Immature natural killer cell (primary cell): ENCODE measurements at regions not wholly inside any gene's neighbourhood (a gene's known extent, or its start where the extent isn't known, plus 50 kb on each side); places are given as distances from the start of the nearest gene placed in this dataset.

Experiments used
- DNase-seq, 3 donors: peaks; one replicate each; pipeline ENCODE4 v3.0.0; 2022; ENCODE audit warnings: mixed read lengths in 1 of 3
- H3K27ac Mint-ChIP-seq, 6 donors: one replicate each; pipeline ENCODE4 v1.8.0; 2020; ENCODE audit warnings: mixed read lengths in 6 of 6, mild to moderate bottlenecking in 5 of 6, inconsistent platforms in 4 of 6, moderate library complexity in 3 of 6
- H3K27me3 Mint-ChIP-seq, 3 donors: one replicate each; pipeline ENCODE4 v1.8.0; 2020 to 2021; ENCODE audit warnings: low read depth in 3 of 3, mild to moderate bottlenecking in 3 of 3, mixed read lengths in 3 of 3, moderate library complexity in 3 of 3, inconsistent platforms in 1 of 3
- H3K36me3 Mint-ChIP-seq, 3 donors: one replicate each; pipeline ENCODE4 v1.8.0; 2020; ENCODE audit warnings: mixed read lengths in 3 of 3, inconsistent platforms in 2 of 3, mild to moderate bottlenecking in 2 of 3
- H3K4me1 Mint-ChIP-seq, 2 donors: one replicate each; pipeline ENCODE4 v1.8.0; 2020; ENCODE audit warnings: inconsistent platforms in 2 of 2, mild to moderate bottlenecking in 2 of 2, mixed read lengths in 2 of 2, moderate library complexity in 1 of 2
- H3K4me3 Mint-ChIP-seq, 5 donors: one replicate each; pipeline ENCODE4 v1.8.0; 2020; ENCODE audit warnings: mild to moderate bottlenecking in 5 of 5, mixed read lengths in 5 of 5, inconsistent platforms in 3 of 5, moderate library complexity in 3 of 5
- H3K9me3 Mint-ChIP-seq, 6 donors: one replicate each; pipeline ENCODE4 v1.8.0; 2020; ENCODE audit warnings: mild to moderate bottlenecking in 6 of 6, mixed read lengths in 6 of 6, inconsistent platforms in 4 of 6, moderate library complexity in 3 of 6

DNA sequence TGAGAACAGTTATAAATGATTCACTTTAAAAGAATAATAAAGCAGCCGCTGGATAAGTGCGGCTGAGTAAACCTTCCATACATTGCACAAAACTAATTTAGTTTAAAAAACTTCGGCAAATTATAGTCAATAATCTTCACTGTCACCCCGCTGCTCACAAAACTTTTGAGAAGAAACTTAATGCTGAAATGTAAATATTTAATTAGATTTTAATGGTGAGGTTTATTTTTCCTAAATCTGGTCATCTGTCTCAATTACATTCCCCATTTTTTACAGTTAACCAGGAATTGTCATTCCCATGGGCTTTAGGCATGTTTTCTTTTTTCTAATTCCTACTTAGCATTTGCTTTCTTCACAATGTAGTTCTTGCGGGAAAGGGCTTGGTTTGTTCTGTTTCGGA is 169.8 kb downstream of the CAAP1 start:
- Mint-ChIP-seq H3K9me3 (peaks cover 0 to 9% (median 0%) of the 10 kb centered on the region in 6 donors), H3K27me3 (peaks cover 0 to 3% (median 0%) of the 10 kb centered on the region in 3 donors), H3K36me3 (no peaks in the 10 kb centered on the region), H3K27ac (no peak overlapping the region), H3K4me3 (no peak overlapping the region), H3K4me1 (no peaks in the 10 kb centered on the region)
- DNase-seq, result no peak

DNA sequence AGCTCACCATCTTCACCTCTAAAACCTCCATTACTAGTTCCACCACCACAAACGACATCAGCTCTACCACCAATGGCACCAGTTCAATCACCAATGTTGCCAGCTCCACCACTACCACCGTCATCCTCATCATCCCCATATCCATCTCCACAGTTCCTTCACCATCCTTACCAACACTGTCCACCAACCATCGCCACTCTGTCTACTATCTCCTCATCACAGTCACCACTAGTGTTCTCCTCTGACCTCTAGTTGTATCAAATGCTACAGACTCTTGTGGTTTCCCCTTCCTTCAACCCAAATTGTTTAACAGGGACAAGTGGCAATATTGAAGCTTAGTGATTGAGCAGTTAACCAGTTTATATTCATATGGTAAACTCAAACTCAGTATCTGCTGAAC is 182.6 kb downstream of the CAAP1 start:
- no peak overlapping the region for H3K27ac Mint-ChIP-seq
- peaks cover 0 to 5% (median 0%) of the 10 kb centered on the region in 3 donors for H3K27me3 Mint-ChIP-seq
- no peak overlapping the region for H3K4me3 Mint-ChIP-seq
- no peak for DNase-seq
- H3K36me3 Mint-ChIP-seq, result no peaks in the 10 kb centered on the region
- H3K9me3 Mint-ChIP-seq, result peaks cover 0 to 12% (median 9%) of the 10 kb centered on the region in 6 donors
- H3K4me1 Mint-ChIP-seq, result no peaks in the 10 kb centered on the region

DNA sequence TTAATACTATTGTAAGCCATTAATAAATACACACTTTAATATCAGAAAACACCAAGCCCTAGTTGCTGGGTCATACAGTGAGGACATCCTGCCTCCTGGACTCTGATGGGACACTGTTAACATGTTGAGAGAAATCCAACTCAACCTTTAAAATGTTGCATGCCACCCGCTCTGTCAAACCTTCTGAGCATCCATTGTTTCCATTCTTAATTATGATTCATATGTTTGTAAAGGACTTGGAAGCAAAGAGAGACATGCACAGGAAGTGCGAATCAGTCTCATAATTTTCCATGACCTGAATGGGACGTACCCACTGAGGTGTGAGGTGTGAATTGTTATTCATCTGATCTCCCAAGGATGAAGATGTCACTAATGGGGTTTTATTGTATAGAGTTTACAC is 186.4 kb downstream of the CAAP1 start:
- Mint-ChIP-seq H3K4me3 (no peak overlapping the region), H3K27me3 (peaks cover 0 to under 1% (median 0%) of the 10 kb centered on the region in 3 donors), H3K27ac (no peak overlapping the region), H3K4me1 (no peaks in the 10 kb centered on the region), H3K9me3 (peaks cover 0 to 22% (median 11%) of the 10 kb centered on the region in 6 donors), H3K36me3 (no peaks in the 10 kb centered on the region)
- DNase-seq, result no peak

DNA sequence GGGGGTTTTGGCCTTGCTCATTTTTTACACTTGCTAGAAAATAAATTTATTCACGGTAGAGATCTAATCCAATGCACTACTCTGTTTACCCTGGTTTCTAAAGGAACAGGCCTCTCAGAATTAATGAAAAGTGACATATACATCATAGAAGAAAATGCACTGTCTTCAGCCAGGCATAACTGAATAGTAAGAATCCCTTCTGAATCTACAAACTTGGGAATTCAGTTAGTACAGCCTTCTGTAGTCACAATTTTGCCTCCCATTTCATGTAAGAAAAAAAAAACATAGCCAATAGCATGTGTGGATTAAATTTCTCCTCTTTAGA is 197.3 kb downstream of the CAAP1 start:
- Mint-ChIP-seq H3K9me3 (peaks cover 2 to 18% (median 7%) of the 10 kb centered on the region in 6 donors), H3K4me1 (no peaks in the 10 kb centered on the region), H3K36me3 (no peaks in the 10 kb centered on the region), H3K4me3 (no peak overlapping the region), H3K27me3 (no peaks in the 10 kb centered on the region), H3K27ac (no peak overlapping the region)
- no peak for DNase-seq

DNA sequence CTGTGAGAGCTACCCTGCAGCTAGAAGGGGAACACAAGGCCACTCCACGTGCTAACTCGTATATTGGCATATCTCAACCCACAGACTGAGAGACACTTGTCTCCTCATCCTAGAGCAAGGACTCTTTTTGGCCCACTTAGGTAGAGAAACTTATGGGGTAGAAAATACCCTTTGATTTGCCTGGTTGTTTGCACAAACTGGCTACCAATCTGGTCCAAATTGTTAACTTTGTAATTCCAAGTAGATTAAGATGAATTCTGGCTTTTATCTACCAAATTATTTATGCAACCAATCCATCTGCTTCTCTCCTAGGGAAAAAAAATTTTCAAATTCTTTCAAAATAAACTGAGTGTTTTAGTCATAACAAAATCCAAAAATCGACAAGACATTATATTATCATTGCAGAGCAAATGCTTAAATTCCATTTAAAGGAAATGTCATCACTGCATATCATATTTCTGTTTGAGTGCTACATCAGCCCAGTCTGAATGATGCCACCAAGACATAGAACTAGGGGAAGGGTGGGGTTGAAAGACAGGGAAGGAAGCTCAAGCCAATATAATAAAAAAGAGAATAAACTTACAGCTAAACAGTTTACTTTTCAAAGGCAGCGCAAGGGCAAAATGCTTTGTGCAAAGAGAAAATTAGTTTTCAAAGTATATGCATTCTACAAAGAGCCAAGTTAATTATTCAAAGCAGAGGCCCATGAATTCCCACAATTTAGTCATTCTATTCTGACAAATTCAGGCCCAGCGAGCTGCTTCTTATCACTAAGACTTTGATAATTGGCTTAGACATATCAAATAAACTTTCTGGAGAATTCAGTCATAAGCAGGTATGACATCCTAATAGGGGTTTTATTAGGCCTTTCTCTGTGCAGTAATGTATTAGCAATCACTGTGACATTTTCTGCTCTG is 198.0 kb downstream of the CAAP1 start:
- Mint-ChIP-seq H3K4me3 (no peak overlapping the region), H3K9me3 (peaks cover 2 to 17% (median 7%) of the 10 kb centered on the region in 6 donors), H3K27me3 (no peaks in the 10 kb centered on the region), H3K36me3 (no peaks in the 10 kb centered on the region), H3K4me1 (no peaks in the 10 kb centered on the region), H3K27ac (no peak overlapping the region)
- no peak for DNase-seq

GRCh38 chr9:26689041-26689440 is 203.6 kb downstream of the CAAP1 start:
- H3K9me3 Mint-ChIP-seq, result peaks cover 0 to 8% (median 2%) of the 10 kb centered on the region in 6 donors
- no peaks in the 10 kb centered on the region for H3K27me3 Mint-ChIP-seq
- H3K36me3 Mint-ChIP-seq, result no peaks in the 10 kb centered on the region
- no peak overlapping the region for H3K4me3 Mint-ChIP-seq
- no peaks in the 10 kb centered on the region for H3K4me1 Mint-ChIP-seq
- no peak overlapping the region for H3K27ac Mint-ChIP-seq
- DNase-seq, result no peak

- Mint-ChIP-seq H3K4me1 (no peaks in the 10 kb centered on the region), H3K9me3 (peaks cover 0 to 8% (median 2%) of the 10 kb centered on the region in 6 donors), H3K36me3 (no peaks in the 10 kb centered on the region), H3K4me3 (no peak overlapping the region), H3K27ac (no peak overlapping the region), H3K27me3 (no peaks in the 10 kb centered on the region)
- no peak for DNase-seq
These were observed 205.2 kb downstream of the CAAP1 start for GRCh38 chr9:26687421-26687820.

GRCh38 chr9:26685818-26686217 is 206.8 kb downstream of the CAAP1 start:
- Mint-ChIP-seq H3K27me3 (no peaks in the 10 kb centered on the region), H3K36me3 (no peaks in the 10 kb centered on the region), H3K27ac (no peak overlapping the region), H3K4me1 (no peaks in the 10 kb centered on the region), H3K4me3 (no peak overlapping the region), H3K9me3 (peaks cover 0 to 9% (median 3%) of the 10 kb centered on the region in 6 donors)
- no peak for DNase-seq

- Mint-ChIP-seq H3K36me3 (no peaks in the 10 kb centered on the region), H3K4me1 (no peaks in the 10 kb centered on the region), H3K27ac (no peak overlapping the region), H3K9me3 (peaks cover 0 to 11% (median 4%) of the 10 kb centered on the region in 6 donors), H3K27me3 (no peaks in the 10 kb centered on the region), H3K4me3 (no peak overlapping the region)
- no peak for DNase-seq
These were observed 208.6 kb downstream of the CAAP1 start for GRCh38 chr9:26684029-26684428.

- DNase-seq, result no peak
- H3K27me3 Mint-ChIP-seq, result no peaks in the 10 kb centered on the region
- peaks cover 0 to 10% (median 4%) of the 10 kb centered on the region in 6 donors for H3K9me3 Mint-ChIP-seq
- H3K27ac Mint-ChIP-seq, result no peak overlapping the region
- H3K4me3 Mint-ChIP-seq, result no peak overlapping the region
- no peaks in the 10 kb centered on the region for H3K36me3 Mint-ChIP-seq
- no peaks in the 10 kb centered on the region for H3K4me1 Mint-ChIP-seq
These were observed 209.7 kb downstream of the CAAP1 start for GRCh38 chr9:26682796-26683496.

DNA sequence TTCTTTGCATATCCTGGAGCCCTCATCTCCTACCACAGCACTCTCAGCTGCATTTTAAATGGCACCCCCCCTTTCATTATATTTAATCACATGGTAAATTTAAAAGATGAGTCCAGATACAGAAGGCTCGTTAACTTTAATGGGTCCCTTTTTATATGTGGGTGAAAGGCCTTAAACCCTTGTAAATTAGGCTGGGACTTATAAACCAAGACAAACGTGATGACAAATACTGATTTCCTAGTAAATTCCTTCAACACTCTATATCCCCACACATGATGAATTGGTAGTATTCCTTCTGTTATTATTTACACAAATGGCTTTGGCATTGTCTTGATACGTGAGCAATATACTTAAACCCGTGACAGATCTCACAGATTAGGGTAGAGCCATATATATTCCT is 210.6 kb downstream of the CAAP1 start:
- Mint-ChIP-seq H3K36me3 (no peaks in the 10 kb centered on the region), H3K9me3 (peaks cover 0 to 10% (median 4%) of the 10 kb centered on the region in 6 donors), H3K27ac (no peak overlapping the region), H3K27me3 (no peaks in the 10 kb centered on the region), H3K4me1 (no peaks in the 10 kb centered on the region), H3K4me3 (no peak overlapping the region)
- no peak for DNase-seq

DNA sequence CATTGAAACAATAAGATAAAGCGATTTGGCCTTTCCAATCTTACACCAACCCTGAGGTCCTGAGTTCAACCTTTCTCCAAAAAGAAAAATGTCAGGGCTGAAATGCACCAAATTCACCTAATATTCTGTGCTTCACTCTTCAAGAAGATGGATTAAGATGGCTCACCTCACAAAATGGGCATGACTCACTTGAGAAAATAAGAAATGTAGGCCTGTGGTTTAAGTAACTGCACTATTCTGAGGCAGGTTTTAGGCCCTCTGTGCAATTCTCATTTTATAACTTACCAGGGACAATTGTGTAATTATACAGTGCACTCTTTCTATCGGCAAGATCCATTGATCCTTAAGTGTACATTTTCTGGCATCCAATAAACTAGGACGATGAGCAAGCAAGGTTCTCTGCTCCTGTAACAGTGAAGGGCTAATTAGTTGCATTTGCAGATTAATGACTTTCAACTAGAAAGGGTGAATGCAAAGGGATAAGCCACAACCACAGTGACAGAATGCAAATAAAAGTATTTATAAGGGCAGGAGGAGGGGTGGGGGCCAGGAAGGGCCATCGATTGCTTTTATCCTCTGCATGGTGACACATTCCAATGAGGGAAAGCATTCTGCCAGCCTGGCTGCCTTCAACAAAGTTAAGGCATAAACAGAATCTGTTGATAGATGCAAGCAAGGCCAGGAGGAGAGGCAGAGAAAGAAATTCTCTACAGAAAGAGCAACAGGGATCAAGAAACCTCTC is 214.5 kb downstream of the CAAP1 start:
- H3K36me3 Mint-ChIP-seq, result no peaks in the 10 kb centered on the region
- peaks cover 0 to 14% (median 7%) of the 10 kb centered on the region in 6 donors for H3K9me3 Mint-ChIP-seq
- DNase-seq, result no peak
- H3K4me3 Mint-ChIP-seq, result no peak overlapping the region
- no peaks in the 10 kb centered on the region for H3K4me1 Mint-ChIP-seq
- H3K27ac Mint-ChIP-seq, result no peak overlapping the region
- peaks cover 0 to 3% (median 3%) of the 10 kb centered on the region in 3 donors for H3K27me3 Mint-ChIP-seq

DNA sequence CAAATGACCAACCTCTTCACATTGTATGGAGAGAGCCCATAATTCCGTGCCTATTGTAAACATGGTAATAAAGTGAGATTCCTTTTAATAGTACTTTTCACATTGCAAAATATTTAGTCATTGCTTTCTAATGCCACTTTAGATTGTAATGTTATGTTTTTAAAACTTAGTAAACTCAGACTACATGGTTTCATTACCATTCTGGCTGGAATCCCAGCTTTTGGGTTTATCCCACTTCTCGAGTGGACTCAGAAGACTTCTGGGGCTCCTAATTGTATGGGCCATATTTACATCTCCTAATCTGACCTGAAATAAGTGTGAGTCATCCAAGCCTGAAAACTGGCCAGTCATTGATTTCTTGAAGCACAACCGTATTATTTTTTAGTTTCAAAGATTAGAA is 217.6 kb downstream of the CAAP1 start:
- H3K27ac Mint-ChIP-seq, result no peak overlapping the region
- no peak overlapping the region for H3K4me3 Mint-ChIP-seq
- H3K9me3 Mint-ChIP-seq, result peaks cover 0 to 8% (median 5%) of the 10 kb centered on the region in 6 donors
- no peaks in the 10 kb centered on the region for H3K36me3 Mint-ChIP-seq
- no peak for DNase-seq
- H3K4me1 Mint-ChIP-seq, result no peaks in the 10 kb centered on the region
- H3K27me3 Mint-ChIP-seq, result peaks cover 0 to 4% (median 3%) of the 10 kb centered on the region in 3 donors

GRCh38 chr9:26673261-26673660 is 219.3 kb downstream of the CAAP1 start:
- peaks cover 0 to 11% (median 5%) of the 10 kb centered on the region in 6 donors for H3K9me3 Mint-ChIP-seq
- no peak for DNase-seq
- no peak overlapping the region for H3K27ac Mint-ChIP-seq
- H3K4me3 Mint-ChIP-seq, result no peak overlapping the region
- no peaks in the 10 kb centered on the region for H3K36me3 Mint-ChIP-seq
- no peaks in the 10 kb centered on the region for H3K4me1 Mint-ChIP-seq
- H3K27me3 Mint-ChIP-seq, result peaks cover 0 to 4% (median 3%) of the 10 kb centered on the region in 3 donors
